WTC11 (cell line): ENCODE measurements at regions not wholly inside any gene's neighbourhood (a gene's known extent, or its start where the extent isn't known, plus 50 kb on each side); places are given as distances from the start of the nearest gene placed in this dataset.

Source experiments
- ATAC-seq: fragments of 200-7000 bp; cut with Tn5 transposase; 2 replicates; pipeline ENCODE4 v1.10.0; 2021; ENCODE audit warnings: mild to moderate bottlenecking, moderate library complexity
- CTCF ChIA-PET: fragments of 300-600 bp; sonication (Branson Sonifier 250); formaldehyde crosslinking; loops from one replicate; lab custom pipeline; 2021; ENCODE audit warnings: antibody characterized with exemption; lab: Charles Lee
- POLR2A ChIA-PET: fragments of 350-600 bp; sonication (Branson Sonifier 250); formaldehyde crosslinking; loops from one replicate; lab custom pipeline; 2021; ENCODE audit warnings: antibody characterized with exemption; lab: Charles Lee
- DNase-seq: peaks from one replicate; pipeline ENCODE4 v3.0.0; 2021; ENCODE audit warnings: low spot score
- H3K27ac Mint-ChIP-seq: 2 replicates; pipeline ENCODE4 v1.8.0; 2021; ENCODE audit warnings: mixed read lengths
- H3K27me3 Mint-ChIP-seq: 2 replicates; pipeline ENCODE4 v1.8.0; 2021; ENCODE audit warnings: low read depth, mild to moderate bottlenecking, moderate library complexity, mixed read lengths
- H3K36me3 Mint-ChIP-seq: 2 replicates; pipeline ENCODE4 v1.8.0; 2021; ENCODE audit warnings: mixed read lengths
- H3K4me1 Mint-ChIP-seq: 2 replicates; pipeline ENCODE4 v1.8.0; 2022; ENCODE audit warnings: mixed read lengths
- H3K4me3 Mint-ChIP-seq: 2 replicates; pipeline ENCODE4 v1.8.0; 2021; ENCODE audit warnings: mild to moderate bottlenecking, moderate library complexity, mixed read lengths
- H3K9me3 Mint-ChIP-seq: 2 replicates; pipeline ENCODE4 v1.8.0; 2021; ENCODE audit warnings: mixed read lengths
- ARID4B ChIP-seq: sonication (generic); formaldehyde crosslinking; IDR thresholded peaks from 2 replicates; pipeline ENCODE4 v1.8.0; 2023; ENCODE audit warnings: missing genetic modification reagents, mild to moderate bottlenecking, borderline replicate concordance
- ATF2 ChIP-seq: sonication (generic); formaldehyde crosslinking; IDR thresholded peaks from 2 replicates; pipeline ENCODE4 v1.8.1; 2022; ENCODE audit warnings: low read depth, missing genetic modification reagents, borderline replicate concordance
- CREM ChIP-seq: sonication (generic); formaldehyde crosslinking; IDR thresholded peaks from 2 replicates; pipeline ENCODE4 v1.8.1; 2022; ENCODE audit warnings: mild to moderate bottlenecking, missing genetic modification reagents, moderate library complexity
- CTCF ChIP-seq: fragments of 200-600 bp; IDR thresholded peaks from 2 replicates; pipeline ENCODE4 v1.8.0; 2022; ENCODE audit warnings: antibody characterized with exemption
- ETV6 ChIP-seq: sonication (generic); formaldehyde crosslinking; IDR thresholded peaks from 2 replicates; pipeline ENCODE4 v1.8.1; 2022; ENCODE audit warnings: mild to moderate bottlenecking, missing genetic modification reagents
- GTF2I ChIP-seq: fragments of 250-450 bp; sonication (Bioruptor Pico); conservative IDR thresholded peaks from 2 replicates; pipeline ENCODE4 v1.4.0; 2021; ENCODE audit warnings: mild to moderate bottlenecking
- HMGA2 ChIP-seq: fragments of 250-450 bp; sonication (Bioruptor Pico); IDR thresholded peaks from 2 replicates; pipeline ENCODE4 v1.4.0; 2021; ENCODE audit warnings: mild to moderate bottlenecking, moderate library complexity
- IRF2 ChIP-seq: sonication (generic); formaldehyde crosslinking; IDR thresholded peaks from 2 replicates; pipeline ENCODE4 v1.8.0; 2022; ENCODE audit warnings: low read depth, missing genetic modification reagents, borderline replicate concordance
- KAT7 ChIP-seq: sonication (generic); formaldehyde crosslinking; IDR thresholded peaks from 2 replicates; pipeline ENCODE4 v1.8.1; 2023; ENCODE audit warnings: missing genetic modification reagents, mild to moderate bottlenecking, borderline replicate concordance
- NR1H2 ChIP-seq: sonication (generic); formaldehyde crosslinking; IDR thresholded peaks from 2 replicates; pipeline ENCODE4 v1.9.0; 2021; ENCODE audit warnings: mild to moderate bottlenecking, moderate library complexity, missing genetic modification reagents
- NR3C1 ChIP-seq: sonication (generic); formaldehyde crosslinking; conservative IDR thresholded peaks from 2 replicates; pipeline ENCODE4 v1.8.1; 2023; ENCODE audit warnings: low read depth, mild to moderate bottlenecking, missing genetic modification reagents
- PREB ChIP-seq: sonication (generic); formaldehyde crosslinking; IDR thresholded peaks from 2 replicates; pipeline ENCODE4 v1.8.1; 2022; ENCODE audit warnings: mild to moderate bottlenecking, missing genetic modification reagents, moderate library complexity, borderline replicate concordance
- PRRX2 ChIP-seq: fragments of 250-450 bp; sonication (Bioruptor Pico); IDR thresholded peaks from 2 replicates; pipeline ENCODE4 v1.8.0; 2021; ENCODE audit warnings: mild to moderate bottlenecking
- RELA ChIP-seq: sonication (generic); formaldehyde crosslinking; IDR thresholded peaks from 2 replicates; pipeline ENCODE4 v1.8.1; 2022; ENCODE audit warnings: missing genetic modification reagents, mild to moderate bottlenecking, borderline replicate concordance
- SMAD3 ChIP-seq: sonication (generic); formaldehyde crosslinking; IDR thresholded peaks from 2 replicates; pipeline ENCODE4 v1.8.0; 2022; ENCODE audit warnings: missing genetic modification reagents, mild to moderate bottlenecking, borderline replicate concordance
- STAT6 ChIP-seq: sonication (generic); formaldehyde crosslinking; conservative IDR thresholded peaks from 2 replicates; pipeline ENCODE4 v1.8.1; 2023; ENCODE audit warnings: mild to moderate bottlenecking, low read depth, missing genetic modification reagents, moderate library complexity
- ZSCAN18 ChIP-seq: fragments of 250-450 bp; sonication (Bioruptor Pico); IDR thresholded peaks from 2 replicates; pipeline ENCODE4 v2.1.2; 2022; ENCODE audit warnings: mild to moderate bottlenecking, moderate library complexity

GRCh38 chr2:8151888-8152287 is 530.0 kb upstream of the ID2 start (continued):
- no peak for TF ChIP-seq CTCF
- TF ChIP-seq ZSCAN18 (CRISPR knock-in tag), result no peak
- TF ChIP-seq, all 79 proteins: peak for 0

- DNase-seq, result no peak
- Mint-ChIP-seq H3K9me3 (peaks cover 9% of the 10 kb centered on the region), H3K4me1 (peaks cover 10% of the 10 kb centered on the region)
- ATAC-seq, result no peak
- POLR2A ChIA-PET, result no interaction called here
- TF ChIP-seq ETV6 (CRISPR knock-in tag) (no peak), PREB (CRISPR knock-in tag) (no peak), KAT7 (no peak), SMAD3 (CRISPR knock-in tag) (no peak), NR1H2 (CRISPR knock-in tag) (no peak), PRRX2 (no peak)
- TF ChIP-seq, all 79 proteins: peak for 0
- CTCF ChIA-PET, result no interaction called here
- Mint-ChIP-seq H3K27me3 (no peaks in the 10 kb centered on the region), H3K4me3 (no peak overlapping the region), H3K36me3 (no peaks in the 10 kb centered on the region), H3K27ac (no peak overlapping the region)
Measured at GRCh38 chr2:8152392-8153257, 529.2 kb upstream of the ID2 start.

GRCh38 chr2:8153258-8153718 is 528.6 kb upstream of the ID2 start:
- Mint-ChIP-seq H3K27me3 (no peaks in the 10 kb centered on the region), H3K4me3 (no peak overlapping the region), H3K4me1 (peaks cover 16% of the 10 kb centered on the region), H3K27ac (no peak overlapping the region), H3K9me3 (peaks cover 11% of the 10 kb centered on the region), H3K36me3 (no peaks in the 10 kb centered on the region)
- no peak for ATAC-seq
- ChIA-PET POLR2A (no interaction called here), CTCF (interaction anchor here (0.6 kb wide), 1 partner anchor 131 kb away, joined by 3 read pairs; no protein-coding TSS in a partner anchor)
- no peak for DNase-seq
- TF ChIP-seq ARID4B (no peak), CREM (no peak), HMGA2 (CRISPR knock-in tag) (no peak), NR3C1 (CRISPR knock-in tag) (no peak), GTF2I (CRISPR knock-in tag) (no peak), PREB (CRISPR knock-in tag) (no peak), IRF2 (no peak), STAT6 (CRISPR knock-in tag) (no peak), ATF2 (CRISPR knock-in tag) (no peak), RELA (CRISPR knock-in tag) (no peak)
